ENCODE measurements at regions not wholly inside any gene's neighbourhood (a gene's known extent, or its start where the extent isn't known, plus 50 kb on each side); places are given as distances from the start of the nearest gene placed in this dataset.

GRCh38 chr6:25038300-25038699, 102.5 kb upstream of the RIPOR2 start:
- no peak for DNase-seq (ENCODE audit: low read depth, low spot score)

- DNase-seq (ENCODE audit: low read depth, low spot score), result no peak
Observed at GRCh38 chr6:25038999-25039398, 103.2 kb upstream of the RIPOR2 start.

- no peak for DNase-seq (ENCODE audit: low read depth, low spot score)
Observed at GRCh38 chr6:25041485-25042035, 105.8 kb upstream of the RIPOR2 start.

GRCh38 chr6:25042036-25042521, 106.3 kb upstream of the RIPOR2 start:
- DNase-seq (ENCODE audit: low read depth, low spot score), result no peak

- DNase-seq (ENCODE audit: low read depth, low spot score), result no peak
Observed at GRCh38 chr6:25042536-25042935, 106.8 kb upstream of the RIPOR2 start.

- DNase-seq (ENCODE audit: low read depth, low spot score), result no peak
Observed at GRCh38 chr6:25042984-25043725, 107.4 kb upstream of the RIPOR2 start.

- no peak for DNase-seq (ENCODE audit: low read depth, low spot score)
Observed at GRCh38 chr6:25043892-25044291, 108.1 kb upstream of the RIPOR2 start.

GRCh38 chr6:25046942-25047341, 111.2 kb upstream of the RIPOR2 start:
- no peak for DNase-seq (ENCODE audit: low read depth, low spot score)

GRCh38 chr6:25050356-25050755, 114.6 kb upstream of the RIPOR2 start:
- DNase-seq (ENCODE audit: low read depth, low spot score), result no peak

GRCh38 chr6:25051083-25051482, 115.3 kb upstream of the RIPOR2 start:
- no peak for DNase-seq (ENCODE audit: low read depth, low spot score)

GRCh38 chr6:25052181-25052580, 116.4 kb upstream of the RIPOR2 start:
- no peak for DNase-seq (ENCODE audit: low read depth, low spot score)

GRCh38 chr6:25053875-25054371, 118.2 kb upstream of the RIPOR2 start:
- no peak for DNase-seq (ENCODE audit: low read depth, low spot score)

GRCh38 chr6:25054469-25054868, 118.7 kb upstream of the RIPOR2 start:
- DNase-seq (ENCODE audit: low read depth, low spot score), result no peak

- no peak for DNase-seq (ENCODE audit: low read depth, low spot score)
Observed at GRCh38 chr6:25056130-25056529, 120.4 kb upstream of the RIPOR2 start.

GRCh38 chr6:25057111-25057905, 121.5 kb upstream of the RIPOR2 start:
- no peak for DNase-seq (ENCODE audit: low read depth, low spot score)

- DNase-seq (ENCODE audit: low read depth, low spot score), result no peak
Observed at GRCh38 chr6:25058441-25058840, 122.7 kb upstream of the RIPOR2 start.

GRCh38 chr6:25058941-25059340, 123.2 kb upstream of the RIPOR2 start:
- DNase-seq (ENCODE audit: low read depth, low spot score), result no peak

- no peak for DNase-seq (ENCODE audit: low read depth, low spot score)
Observed at GRCh38 chr6:25060522-25060921, 124.8 kb upstream of the RIPOR2 start.

GRCh38 chr6:25061289-25061936, 125.7 kb upstream of the RIPOR2 start:
- peak; percentile 33 for DNase-seq (ENCODE audit: low read depth, low spot score)

GRCh38 chr6:25062070-25062811, 126.5 kb upstream of the RIPOR2 start:
- no peak for DNase-seq (ENCODE audit: low read depth, low spot score)

GRCh38 chr6:25064006-25064405, 128.2 kb upstream of the RIPOR2 start:
- no peak for DNase-seq (ENCODE audit: low read depth, low spot score)
